H9 (cell line): ENCODE measurements at regions not wholly inside any gene's neighbourhood (a gene's known extent, or its start where the extent isn't known, plus 50 kb on each side); places are given as distances from the start of the nearest gene placed in this dataset.

Experiments
- DNase-seq: peaks from one replicate; pipeline ENCODE4 v3.0.0-alpha.2; 2017
- H2AFZ ChIP-seq: one replicate; pipeline ENCODE4 v1.6.1; 2013; ENCODE audit warnings: mild to moderate bottlenecking, low read length, control low read depth, moderate library complexity
- H2AK5ac ChIP-seq: 2 replicates; pipeline ENCODE4 v1.6.1; 2013; ENCODE audit warnings: low read length, control low read depth, mixed read lengths; ENCODE audit not compliant: insufficient read length
- H2BK120ac ChIP-seq: one replicate; pipeline ENCODE4 v1.6.1; 2013; ENCODE audit warnings: low read depth, mild to moderate bottlenecking, low read length, control low read depth, inconsistent platforms; ENCODE audit not compliant: poor library complexity, severe bottlenecking
- H2BK12ac ChIP-seq: 2 replicates; pipeline ENCODE4 v1.6.1; 2013; ENCODE audit warnings: low read length, control low read depth, mixed read lengths, low read depth; ENCODE audit not compliant: insufficient read length
- H2BK15ac ChIP-seq: 2 replicates; pipeline ENCODE4 v1.6.1; 2013; ENCODE audit warnings: low read depth, low read length, control low read depth
- H2BK20ac ChIP-seq: one replicate; pipeline ENCODE4 v1.6.1; 2013; ENCODE audit warnings: low read depth, mild to moderate bottlenecking, low read length, control low read depth, inconsistent platforms; ENCODE audit not compliant: poor library complexity, severe bottlenecking
- H2BK5ac ChIP-seq: 2 replicates; pipeline ENCODE4 v1.6.1; 2013; ENCODE audit warnings: low read length, control low read depth, mixed read lengths; ENCODE audit not compliant: insufficient read length
- H3K14ac ChIP-seq: 2 replicates; pipeline ENCODE4 v1.6.1; 2013; ENCODE audit warnings: low read length, control low read depth; ENCODE audit not compliant: insufficient read depth
- H3K18ac ChIP-seq: 2 replicates; pipeline ENCODE4 v1.6.1; 2013; ENCODE audit warnings: low read depth, mild to moderate bottlenecking, mixed read lengths, low read length, control low read depth; ENCODE audit not compliant: insufficient read length
- H3K23ac ChIP-seq: 2 replicates; pipeline ENCODE4 v1.6.1; 2013; ENCODE audit warnings: low read length, control low read depth, mixed read lengths, low read depth; ENCODE audit not compliant: insufficient read length
- H3K23me2 ChIP-seq: 2 replicates; pipeline ENCODE4 v1.6.1; 2013; ENCODE audit warnings: low read depth, mild to moderate bottlenecking, mixed read lengths, low read length, control low read depth; ENCODE audit not compliant: insufficient read length, poor library complexity, severe bottlenecking
- H3K27ac ChIP-seq: 2 replicates; pipeline ENCODE4 v1.5.1; 2013; ENCODE audit warnings: low read length, control low read depth, mixed read lengths, low read depth; ENCODE audit not compliant: insufficient read length
- H3K27me3 ChIP-seq: 2 replicates; pipeline ENCODE4 v1.6.1; 2013; ENCODE audit warnings: low read length, control low read depth, inconsistent platforms; ENCODE audit not compliant: insufficient read depth
- H3K4ac ChIP-seq: 2 replicates; pipeline ENCODE4 v1.6.1; 2013; ENCODE audit warnings: low read depth, mild to moderate bottlenecking, control low read depth, inconsistent platforms, low read length, moderate library complexity
- H3K4me1 ChIP-seq: 2 replicates; pipeline ENCODE4 v1.6.1; 2013; ENCODE audit warnings: low read length, control low read depth, inconsistent platforms; ENCODE audit not compliant: insufficient read depth
- H3K4me2 ChIP-seq: 2 replicates; pipeline ENCODE4 v1.6.1; 2013; ENCODE audit warnings: low read length, control low read depth, mixed read lengths; ENCODE audit not compliant: insufficient read length, insufficient read depth
- H3K56ac ChIP-seq: 2 replicates; pipeline ENCODE4 v1.6.1; 2013; ENCODE audit warnings: low read depth, mild to moderate bottlenecking, mixed read lengths, low read length, control low read depth; ENCODE audit not compliant: insufficient read length
- H3K79me1 ChIP-seq: 2 replicates; pipeline ENCODE4 v1.6.1; 2013; ENCODE audit warnings: low read depth, mild to moderate bottlenecking, moderate library complexity, low read length, control low read depth, inconsistent platforms; ENCODE audit not compliant: insufficient read depth, poor library complexity, severe bottlenecking
- H3K79me2 ChIP-seq: 2 replicates; pipeline ENCODE4 v1.6.1; 2013; ENCODE audit warnings: low read length, control low read depth, inconsistent platforms; ENCODE audit not compliant: insufficient read depth
- H3K9ac ChIP-seq: 2 replicates; pipeline ENCODE4 v1.6.1; 2013; ENCODE audit warnings: low read length, control low read depth, mixed read lengths; ENCODE audit not compliant: insufficient read length; ENCODE audit errors: extremely low read depth
- H3K9me3 ChIP-seq: one replicate; pipeline ENCODE4 v1.6.1; 2013; ENCODE audit warnings: low read depth, low read length, inconsistent platforms; ENCODE audit not compliant: control insufficient read depth
- H3T11ph ChIP-seq: one replicate; pipeline ENCODE4 v1.6.1; 2013; ENCODE audit warnings: mild to moderate bottlenecking, low read length, control low read depth, inconsistent platforms
- H4K20me1 ChIP-seq: one replicate; pipeline ENCODE4 v1.6.1; 2013; ENCODE audit not compliant: control insufficient read depth, insufficient read length, insufficient read depth
- H4K5ac ChIP-seq: 2 replicates; pipeline ENCODE4 v1.6.1; 2013; ENCODE audit warnings: low read depth, mild to moderate bottlenecking, mixed read lengths, low read length, control low read depth; ENCODE audit not compliant: insufficient read length
- H4K8ac ChIP-seq: replicated peaks from 2 replicates; pipeline ENCODE4 v1.6.1; 2013; ENCODE audit warnings: low read length, control low read depth, mixed read lengths, low read depth; ENCODE audit not compliant: insufficient read length
- H4K91ac ChIP-seq: 2 replicates; pipeline ENCODE4 v1.6.1; 2013; ENCODE audit warnings: low read depth, mild to moderate bottlenecking, moderate library complexity, mixed read lengths, low read length, control low read depth; ENCODE audit not compliant: insufficient read length
- H3K27ac Mint-ChIP-seq, 3 experiments: 2 replicates in 2 of 3; 3 replicates in 1 of 3; pipeline ENCODE4 v1.8.0; 2020 to 2021; ENCODE audit warnings: mixed read lengths in 3 of 3, mild to moderate bottlenecking in 1 of 3, moderate library complexity in 1 of 3
- H3K27me3 Mint-ChIP-seq: 2 replicates; pipeline ENCODE4 v1.8.0; 2021; ENCODE audit warnings: low read depth, mild to moderate bottlenecking, moderate library complexity, mixed read lengths
- H3K36me3 Mint-ChIP-seq, 3 experiments: 2 replicates in 2 of 3; 3 replicates in 1 of 3; pipeline ENCODE4 v1.8.0; 2020 to 2021; ENCODE audit warnings: low read depth in 3 of 3, mixed read lengths in 3 of 3; ENCODE audit not compliant: insufficient read depth in 1 of 3
- H3K4me1 Mint-ChIP-seq, 2 experiments: 2 replicates each; pipeline ENCODE4 v1.8.0; 2020; ENCODE audit warnings: mixed read lengths in 2 of 2
- H3K4me3 Mint-ChIP-seq, 2 experiments: 2 replicates in 1 of 2; 3 replicates in 1 of 2; pipeline ENCODE4 v1.8.0; 2020 to 2021; ENCODE audit warnings: mild to moderate bottlenecking in 2 of 2, mixed read lengths in 2 of 2, moderate library complexity in 1 of 2
- H3K9me3 Mint-ChIP-seq, 2 experiments: 2 replicates in 1 of 2; 3 replicates in 1 of 2; pipeline ENCODE4 v1.8.0; 2020; ENCODE audit warnings: mild to moderate bottlenecking in 2 of 2, mixed read lengths in 2 of 2, moderate library complexity in 1 of 2
- CTCF ChIP-seq: fragments of 200-600 bp; sonication (generic); conservative IDR thresholded peaks from 3 replicates; pipeline ENCODE4 v1.8.0; 2021; ENCODE audit warnings: antibody characterized with exemption, mild to moderate bottlenecking

GRCh38 chr5:121049971-121050370 lies 585.9 kb downstream of the PRR16 start:
- no peak overlapping the region for H3K27ac ChIP-seq
- no peaks in the 10 kb centered on the region for H3K23me2 ChIP-seq
- no peak overlapping the region for H4K91ac ChIP-seq
- no peak overlapping the region for H2AFZ ChIP-seq
- H3K9ac ChIP-seq = no peak overlapping the region
- H2AK5ac ChIP-seq = no peak overlapping the region
- H4K5ac ChIP-seq = no peak overlapping the region
- Mint-ChIP-seq H3K27ac (no peak overlapping the region), H3K36me3 (no peaks in the 10 kb centered on the region), H3K4me3 (no peak overlapping the region), H3K27me3 (no peaks in the 10 kb centered on the region), H3K9me3 (no peaks in the 10 kb centered on the region), H3K4me1 (peaks cover 6 to 9% of the 10 kb centered on the region in 2 experiments)
- no peaks in the 10 kb centered on the region for H3K79me1 ChIP-seq
- H3K9me3 ChIP-seq = no peaks in the 10 kb centered on the region
- H2BK12ac ChIP-seq = no peak overlapping the region
- H4K20me1 ChIP-seq = no peaks in the 10 kb centered on the region
- H2BK5ac ChIP-seq = no peak overlapping the region
- no peak overlapping the region for H3K4ac ChIP-seq
- no peaks in the 10 kb centered on the region for H3K4me1 ChIP-seq
- no peaks in the 10 kb centered on the region for H3K27me3 ChIP-seq
- no peak overlapping the region for H3K14ac ChIP-seq
- H3K56ac ChIP-seq = no peak overlapping the region
- no peak overlapping the region for H4K8ac ChIP-seq
- H2BK20ac ChIP-seq = no peak overlapping the region
- no peak overlapping the region for H3K18ac ChIP-seq
- no peak overlapping the region for H2BK15ac ChIP-seq
- no peak for DNase-seq
- TF ChIP-seq CTCF = no peak
- H2BK120ac ChIP-seq = no peak overlapping the region
- H3K23ac ChIP-seq = no peak overlapping the region
- H3T11ph ChIP-seq = no peak overlapping the region
- H3K4me2 ChIP-seq = no peak overlapping the region
- H3K79me2 ChIP-seq = no peaks in the 10 kb centered on the region
